Esophagus squamous epithelium (tissue), 5 donors: ENCODE measurements at regions not wholly inside any gene's neighbourhood (a gene's known extent, or its start where the extent isn't known, plus 50 kb on each side); places are given as distances from the start of the nearest gene placed in this dataset.

Experiments
- DNase-seq: peaks from one replicate; lab custom pipeline; 2025; lab: John Stamatoyannopoulos, UW
- H3K27ac ChIP-seq, 4 donors: fragments of 200-600 bp; sonication (generic); one replicate each; pipeline ENCODE4 v1.5.1; 2016 to 2019; ENCODE audit warnings: mild to moderate bottlenecking in 1 of 4
- H3K27me3 ChIP-seq, 4 donors: fragments of 200-600 bp; sonication (generic); 1 replicate in 3 of 4; 2 replicates in 1 of 4; pipeline versions ENCODE4 v1.5.1 to v1.6.0; 2017 to 2021; ENCODE audit warnings: antibody characterized with exemption in 1 of 4
- H3K36me3 ChIP-seq, 3 donors: fragments of 200-600 bp; sonication (generic); one replicate each; pipeline ENCODE4 v1.5.1; 2016 to 2019
- H3K4me1 ChIP-seq, 3 donors: fragments of 200-600 bp; sonication (generic); one replicate each; pipeline ENCODE4 v1.5.1; 2017 to 2019
- H3K4me3 ChIP-seq, 4 donors: fragments of 200-600 bp; sonication (generic); 1 replicate in 3 of 4; 2 replicates in 1 of 4; pipeline ENCODE4 v1.5.1; 2016 to 2019; ENCODE audit warnings: mild to moderate bottlenecking in 2 of 4, moderate library complexity in 1 of 4
- H3K9me3 ChIP-seq, 3 donors: fragments of 200-600 bp; sonication (generic); one replicate each; pipeline ENCODE4 v1.5.1; 2016 to 2019
- CTCF ChIP-seq, 6 experiments: fragments of 450-650 bp in 4 of 6; fragments of 200-600 bp in 2 of 6; sonication (generic) in 2 of 6; IDR thresholded peaks; one replicate each; pipeline ENCODE4 v1.5.1; 2016 to 2019; ENCODE audit warnings: antibody characterized with exemption in 6 of 6, mild to moderate bottlenecking in 4 of 6, moderate library complexity in 4 of 6
- POLR2A ChIP-seq, 4 donors: fragments of 450-650 bp; IDR thresholded peaks; one replicate each; pipeline ENCODE4 v1.6.1; 2017; ENCODE audit warnings: antibody characterized with exemption in 4 of 4, mild to moderate bottlenecking in 4 of 4, moderate library complexity in 3 of 4
- WGBS, 2 donors: methylation state at CpG; one replicate each; pipeline ENCODE4 v1.1.5; 2018; 5-methylcytosine and 5-hydroxymethylcytosine counted together
- intact Hi-C: fragments of 100-400 bp; cut with DNase I; formaldehyde crosslinking; loops from one replicate; pipeline ENCODE4 v1.15.0; 2022
- donor health status: DM: yes; HTN: yes; CAD: no.

- H3K27ac ChIP-seq: no peak overlapping the region
- no peak overlapping the region for H3K4me3 ChIP-seq
- H3K36me3 ChIP-seq: no peaks in the 10 kb centered on the region
- no peak for TF ChIP-seq CTCF (IDR thresholded peaks at IDR 0.05)
- no peak for TF ChIP-seq POLR2A (IDR thresholded peaks at IDR 0.05)
- WGBS, 2 donors: 68 to 74% methylated on average over 4 of the region's 4 CpGs
- intact Hi-C loops: no loop called here
- peaks cover 8 to 22% (median 10%) of the 10 kb centered on the region in 3 donors for H3K4me1 ChIP-seq
- H3K27me3 ChIP-seq: peaks cover 17 to 92% (median 35%) of the 10 kb centered on the region in 4 donors
- DNase-seq: no peak
- H3K9me3 ChIP-seq: no peaks in the 10 kb centered on the region
Measured at GRCh38 chr5:88658886-88659285, 224.1 kb downstream of the MEF2C start.

- Histone ChIP-seq H3K27ac (no peak overlapping the region), H3K9me3 (no peaks in the 10 kb centered on the region), H3K27me3 (peaks cover 17 to 85% (median 30%) of the 10 kb centered on the region in 4 donors), H3K4me3 (no peak overlapping the region), H3K36me3 (no peaks in the 10 kb centered on the region), H3K4me1 (peaks cover 8 to 22% (median 10%) of the 10 kb centered on the region in 3 donors)
- intact Hi-C loops: no loop called here
- no peak for TF ChIP-seq CTCF (IDR thresholded peaks at IDR 0.05)
- no peak for DNase-seq
- 76 to 89% methylated on average over 5 of the region's 5 CpGs for WGBS, 2 donors
Measured at GRCh38 chr5:88657906-88658775, 224.8 kb downstream of the MEF2C start.

GRCh38 chr5:88657136-88657535 lies 225.8 kb downstream of the MEF2C start:
- no peak overlapping the region for H3K27ac ChIP-seq
- H3K27me3 ChIP-seq: peaks cover 17 to 79% (median 27%) of the 10 kb centered on the region in 4 donors
- H3K4me3 ChIP-seq: no peak overlapping the region
- H3K4me1 ChIP-seq: peaks cover 8 to 22% (median 10%) of the 10 kb centered on the region in 3 donors
- intact Hi-C loops: no loop called here
- 40 to 41% methylated on average over 1 of the region's 1 CpG for WGBS, 2 donors
- no peak for TF ChIP-seq CTCF (IDR thresholded peaks at IDR 0.05)
- no peak for TF ChIP-seq POLR2A (IDR thresholded peaks at IDR 0.05)
- no peaks in the 10 kb centered on the region for H3K36me3 ChIP-seq
- H3K9me3 ChIP-seq: no peaks in the 10 kb centered on the region
- no peak for DNase-seq

- TF ChIP-seq POLR2A (IDR thresholded peaks at IDR 0.05) (no peak), CTCF (IDR thresholded peaks at IDR 0.05) (no peak)
- H3K36me3 ChIP-seq: no peaks in the 10 kb centered on the region
- intact Hi-C loops: no loop called here
- no peaks in the 10 kb centered on the region for H3K9me3 ChIP-seq
- no peak for DNase-seq
- no peak overlapping the region for H3K4me3 ChIP-seq
- H3K27ac ChIP-seq: no peak overlapping the region
- peaks cover 12 to 79% (median 21%) of the 10 kb centered on the region in 4 donors for H3K27me3 ChIP-seq
- 68 to 71% methylated on average over 5 of the region's 5 CpGs for WGBS, 2 donors
- peaks cover 8 to 19% (median 10%) of the 10 kb centered on the region in 3 donors for H3K4me1 ChIP-seq
Measured at GRCh38 chr5:88656221-88656950, 226.6 kb downstream of the MEF2C start.

GRCh38 chr5:88653471-88653870 lies 229.5 kb downstream of the MEF2C start:
- Histone ChIP-seq H3K4me3 (no peak overlapping the region), H3K36me3 (no peaks in the 10 kb centered on the region), H3K27ac (no peak overlapping the region), H3K9me3 (no peaks in the 10 kb centered on the region), H3K4me1 (no peaks in the 10 kb centered on the region), H3K27me3 (peaks cover 0 to 69% (median 0%) of the 10 kb centered on the region in 4 donors)
- no peak for TF ChIP-seq CTCF (IDR thresholded peaks at IDR 0.05)
- TF ChIP-seq POLR2A (IDR thresholded peaks at IDR 0.05): no peak
- 29 to 34% methylated on average over 2 of the region's 2 CpGs for WGBS, 2 donors
- no peak for DNase-seq
- intact Hi-C loops: no loop called here
